ENCODE measurements at regions not wholly inside any gene's neighbourhood (a gene's known extent, or its start where the extent isn't known, plus 50 kb on each side); places are given as distances from the start of the nearest gene placed in this dataset.
"Not testable (repeated sequence)": the region's sequence is repeated elsewhere in the genome, so short reads cannot be mapped to it uniquely, and the experiment has no call there.

- H3K4me3 ChIP-seq (ENCODE audit: low read depth, low read length), result no peak overlapping the region
- H3K27me3 ChIP-seq (ENCODE audit: control insufficient read depth, insufficient read depth, low read length), result no peaks in the 10 kb centered on the region
- peaks cover 10% of the 10 kb centered on the region for H3K4me1 ChIP-seq (ENCODE audit: control insufficient read depth, insufficient read depth, low read length)
- no peaks in the 10 kb centered on the region for H3K9me3 ChIP-seq (ENCODE audit: control insufficient read depth, insufficient read depth, low read length)
- H3K9ac ChIP-seq (ENCODE audit: low read depth, low read length), result no peak overlapping the region
- H3K36me3 ChIP-seq (ENCODE audit: control insufficient read depth, insufficient read depth, low read length), result no peaks in the 10 kb centered on the region
Observed at GRCh38 chr15:66628976-66629723, 63.4 kb upstream of the LCTL start.

GRCh38 chr15:66629817-66630576, 64.2 kb upstream of the LCTL start:
- Histone ChIP-seq H3K9ac (ENCODE audit: low read depth, low read length) (no peak overlapping the region), H3K4me1 (ENCODE audit: control insufficient read depth, insufficient read depth, low read length) (peaks cover 10% of the 10 kb centered on the region), H3K9me3 (ENCODE audit: control insufficient read depth, insufficient read depth, low read length) (no peaks in the 10 kb centered on the region), H3K36me3 (ENCODE audit: control insufficient read depth, insufficient read depth, low read length) (no peaks in the 10 kb centered on the region), H3K27me3 (ENCODE audit: control insufficient read depth, insufficient read depth, low read length) (no peaks in the 10 kb centered on the region), H3K4me3 (ENCODE audit: low read depth, low read length) (no peak overlapping the region)

GRCh38 chr15:66630801-66631351, 65.1 kb upstream of the LCTL start:
- no peaks in the 10 kb centered on the region for H3K36me3 ChIP-seq (ENCODE audit: control insufficient read depth, insufficient read depth, low read length)
- H3K4me3 ChIP-seq (ENCODE audit: low read depth, low read length), result no peak overlapping the region
- H3K9ac ChIP-seq (ENCODE audit: low read depth, low read length), result no peak overlapping the region
- no peaks in the 10 kb centered on the region for H3K9me3 ChIP-seq (ENCODE audit: control insufficient read depth, insufficient read depth, low read length)
- no peaks in the 10 kb centered on the region for H3K27me3 ChIP-seq (ENCODE audit: control insufficient read depth, insufficient read depth, low read length)
- peaks cover 5% of the 10 kb centered on the region for H3K4me1 ChIP-seq (ENCODE audit: control insufficient read depth, insufficient read depth, low read length)

GRCh38 chr15:66631616-66632263, 65.9 kb upstream of the LCTL start:
- Histone ChIP-seq H3K9me3 (ENCODE audit: control insufficient read depth, insufficient read depth, low read length) (no peaks in the 10 kb centered on the region), H3K27me3 (ENCODE audit: control insufficient read depth, insufficient read depth, low read length) (no peaks in the 10 kb centered on the region), H3K4me3 (ENCODE audit: low read depth, low read length) (no peak overlapping the region), H3K36me3 (ENCODE audit: control insufficient read depth, insufficient read depth, low read length) (no peaks in the 10 kb centered on the region), H3K4me1 (ENCODE audit: control insufficient read depth, insufficient read depth, low read length) (peaks cover 3% of the 10 kb centered on the region), H3K9ac (ENCODE audit: low read depth, low read length) (peak overlapping the region; percentile 16)

- Histone ChIP-seq H3K9ac (ENCODE audit: low read depth, low read length) (no peak overlapping the region), H3K27me3 (ENCODE audit: control insufficient read depth, insufficient read depth, low read length) (no peaks in the 10 kb centered on the region), H3K9me3 (ENCODE audit: control insufficient read depth, insufficient read depth, low read length) (no peaks in the 10 kb centered on the region), H3K4me3 (ENCODE audit: low read depth, low read length) (no peak overlapping the region), H3K36me3 (ENCODE audit: control insufficient read depth, insufficient read depth, low read length) (no peaks in the 10 kb centered on the region), H3K4me1 (ENCODE audit: control insufficient read depth, insufficient read depth, low read length) (peaks cover 3% of the 10 kb centered on the region)
Observed at GRCh38 chr15:66633041-66633937, 67.5 kb upstream of the LCTL start.

- H3K9ac ChIP-seq (ENCODE audit: low read depth, low read length), result no peak overlapping the region
- H3K4me3 ChIP-seq (ENCODE audit: low read depth, low read length), result no peak overlapping the region
- H3K27me3 ChIP-seq (ENCODE audit: control insufficient read depth, insufficient read depth, low read length), result no peaks in the 10 kb centered on the region
- peaks cover 3% of the 10 kb centered on the region for H3K4me1 ChIP-seq (ENCODE audit: control insufficient read depth, insufficient read depth, low read length)
- H3K9me3 ChIP-seq (ENCODE audit: control insufficient read depth, insufficient read depth, low read length), result no peaks in the 10 kb centered on the region
- H3K36me3 ChIP-seq (ENCODE audit: control insufficient read depth, insufficient read depth, low read length), result no peaks in the 10 kb centered on the region
Observed at GRCh38 chr15:66633938-66634250, 68.1 kb upstream of the LCTL start.

GRCh38 chr15:66634540-66634939, 67.5 kb upstream of the SMAD6 start:
- H3K9me3 ChIP-seq (ENCODE audit: control insufficient read depth, insufficient read depth, low read length), result no peaks in the 10 kb centered on the region
- peaks cover 3% of the 10 kb centered on the region for H3K4me1 ChIP-seq (ENCODE audit: control insufficient read depth, insufficient read depth, low read length)
- no peaks in the 10 kb centered on the region for H3K36me3 ChIP-seq (ENCODE audit: control insufficient read depth, insufficient read depth, low read length)
- no peaks in the 10 kb centered on the region for H3K27me3 ChIP-seq (ENCODE audit: control insufficient read depth, insufficient read depth, low read length)
- no peak overlapping the region for H3K9ac ChIP-seq (ENCODE audit: low read depth, low read length)
- H3K4me3 ChIP-seq (ENCODE audit: low read depth, low read length), result no peak overlapping the region

- Histone ChIP-seq H3K9me3 (ENCODE audit: control insufficient read depth, insufficient read depth, low read length) (no peaks in the 10 kb centered on the region), H3K4me3 (ENCODE audit: low read depth, low read length) (no peak overlapping the region), H3K9ac (ENCODE audit: low read depth, low read length) (no peak overlapping the region), H3K27me3 (ENCODE audit: control insufficient read depth, insufficient read depth, low read length) (no peaks in the 10 kb centered on the region), H3K4me1 (ENCODE audit: control insufficient read depth, insufficient read depth, low read length) (peaks cover 3% of the 10 kb centered on the region), H3K36me3 (ENCODE audit: control insufficient read depth, insufficient read depth, low read length) (no peaks in the 10 kb centered on the region)
Observed at GRCh38 chr15:66635006-66635405, 67.0 kb upstream of the SMAD6 start.

- peaks cover 3% of the 10 kb centered on the region for H3K4me1 ChIP-seq (ENCODE audit: control insufficient read depth, insufficient read depth, low read length)
- H3K4me3 ChIP-seq (ENCODE audit: low read depth, low read length), result no peak overlapping the region
- no peaks in the 10 kb centered on the region for H3K27me3 ChIP-seq (ENCODE audit: control insufficient read depth, insufficient read depth, low read length)
- no peak overlapping the region for H3K9ac ChIP-seq (ENCODE audit: low read depth, low read length)
- H3K36me3 ChIP-seq (ENCODE audit: control insufficient read depth, insufficient read depth, low read length), result no peaks in the 10 kb centered on the region
- no peaks in the 10 kb centered on the region for H3K9me3 ChIP-seq (ENCODE audit: control insufficient read depth, insufficient read depth, low read length)
Observed at GRCh38 chr15:66635817-66636216, 66.2 kb upstream of the SMAD6 start.

- H3K9ac ChIP-seq (ENCODE audit: low read depth, low read length); H3K27me3 ChIP-seq (ENCODE audit: control insufficient read depth, insufficient read depth, low read length); H3K36me3 ChIP-seq (ENCODE audit: control insufficient read depth, insufficient read depth, low read length); H3K4me1 ChIP-seq (ENCODE audit: control insufficient read depth, insufficient read depth, low read length); H3K9me3 ChIP-seq (ENCODE audit: control insufficient read depth, insufficient read depth, low read length); H3K4me3 ChIP-seq (ENCODE audit: low read depth, low read length): not testable (repeated sequence)
Observed at GRCh38 chr15:66637044-66637443, 65.0 kb upstream of the SMAD6 start.

GRCh38 chr15:66638377-66638776, 63.7 kb upstream of the SMAD6 start:
- Histone ChIP-seq H3K4me3 (ENCODE audit: low read depth, low read length) (no peak overlapping the region), H3K4me1 (ENCODE audit: control insufficient read depth, insufficient read depth, low read length) (no peaks in the 10 kb centered on the region), H3K9me3 (ENCODE audit: control insufficient read depth, insufficient read depth, low read length) (no peaks in the 10 kb centered on the region), H3K9ac (ENCODE audit: low read depth, low read length) (no peak overlapping the region), H3K36me3 (ENCODE audit: control insufficient read depth, insufficient read depth, low read length) (no peaks in the 10 kb centered on the region), H3K27me3 (ENCODE audit: control insufficient read depth, insufficient read depth, low read length) (no peaks in the 10 kb centered on the region)

Data from iPS-15b (cell line).